KMS-11 (cell line): ENCODE measurements at regions not wholly inside any gene's neighbourhood (a gene's known extent, or its start where the extent isn't known, plus 50 kb on each side); places are given as distances from the start of the nearest gene placed in this dataset.
"Not testable (repeated sequence)": the region's sequence is repeated elsewhere in the genome, so short reads cannot be mapped to it uniquely, and the experiment has no call there.

Experiments used
- H2AFZ ChIP-seq: fragments of 200-600 bp; sonication (generic); 2 replicates; pipeline ENCODE4 v1.6.1; 2016; ENCODE audit warnings: antibody characterized with exemption, mixed run types, low read depth
- H3K27ac ChIP-seq: fragments of 200-600 bp; sonication (generic); 2 replicates; pipeline ENCODE4 v1.6.1; 2016; ENCODE audit warnings: mild to moderate bottlenecking, mixed run types
- H3K27me3 ChIP-seq: fragments of 200-600 bp; sonication (generic); 2 replicates; pipeline ENCODE4 v1.6.1; 2017; ENCODE audit warnings: mild to moderate bottlenecking, low read depth, mixed run types, moderate library complexity; ENCODE audit not compliant: insufficient read depth
- H3K36me3 ChIP-seq: fragments of 200-600 bp; sonication (generic); 2 replicates; pipeline ENCODE4 v1.6.1; 2017; ENCODE audit warnings: mild to moderate bottlenecking, mixed run types; ENCODE audit not compliant: insufficient read depth
- H3K4me1 ChIP-seq: fragments of 200-600 bp; sonication (generic); 2 replicates; pipeline ENCODE4 v1.6.1; 2016; ENCODE audit warnings: mild to moderate bottlenecking, low read depth, mixed run types; ENCODE audit not compliant: poor library complexity, severe bottlenecking
- H3K4me2 ChIP-seq: fragments of 200-600 bp; sonication (generic); 2 replicates; pipeline ENCODE4 v1.7.0; 2016; ENCODE audit warnings: mild to moderate bottlenecking, mixed run types
- H3K4me3 ChIP-seq: fragments of 200-600 bp; sonication (generic); IDR thresholded peaks from 2 replicates; pipeline ENCODE4 v1.6.1; 2017; ENCODE audit warnings: low read depth, low read length, mixed read lengths; ENCODE audit not compliant: insufficient read depth
- H3K79me2 ChIP-seq: fragments of 200-600 bp; sonication (generic); 2 replicates; pipeline ENCODE4 v1.6.1; 2016; ENCODE audit warnings: low read depth, mixed run types; ENCODE audit not compliant: insufficient read depth
- H3K9ac ChIP-seq: fragments of 200-600 bp; sonication (generic); 2 replicates; pipeline ENCODE4 v1.6.1; 2016; ENCODE audit warnings: mild to moderate bottlenecking, mixed run types
- H4K20me1 ChIP-seq: fragments of 200-600 bp; sonication (generic); 2 replicates; pipeline ENCODE4 v1.6.1; 2016; ENCODE audit warnings: mild to moderate bottlenecking, mixed run types; ENCODE audit not compliant: insufficient read depth
- CTCF ChIP-seq: fragments of 200-600 bp; sonication (generic); conservative IDR thresholded peaks from 2 replicates; pipeline ENCODE4 v1.6.1; 2017; ENCODE audit warnings: low read depth, mild to moderate bottlenecking, antibody characterized with exemption, low read length, moderate library complexity, mixed read lengths

DNA sequence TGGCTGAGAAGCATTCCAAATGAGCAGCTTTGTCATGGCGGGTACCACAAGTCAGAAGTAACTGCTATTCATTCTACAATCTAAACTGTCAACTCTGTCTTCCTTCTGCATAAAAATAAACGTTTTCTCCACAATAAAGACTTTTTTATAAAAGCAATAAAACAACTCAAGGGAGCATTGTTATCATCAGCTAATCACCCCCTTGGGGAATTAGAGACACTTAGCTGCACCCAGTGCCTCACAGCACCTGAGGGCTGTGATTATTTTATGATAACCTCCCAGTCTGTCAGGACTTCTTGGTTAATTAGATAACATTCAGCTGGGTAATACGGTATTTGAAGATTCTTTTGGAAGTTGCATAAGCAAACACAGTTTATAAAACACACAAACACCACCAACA lies 155.6 kb downstream of the PPP1R3A start:
- Histone ChIP-seq H3K36me3 (no peaks in the 10 kb centered on the region), H3K9ac (no peak overlapping the region), H3K27me3 (no peaks in the 10 kb centered on the region), H3K4me3 (no peak overlapping the region), H3K4me1 (peaks cover 13% of the 10 kb centered on the region), H3K27ac (no peak overlapping the region), H3K4me2 (no peak overlapping the region), H3K79me2 (no peaks in the 10 kb centered on the region), H2AFZ (no peak overlapping the region), H4K20me1 (no peaks in the 10 kb centered on the region)
- TF ChIP-seq CTCF, result no peak

DNA sequence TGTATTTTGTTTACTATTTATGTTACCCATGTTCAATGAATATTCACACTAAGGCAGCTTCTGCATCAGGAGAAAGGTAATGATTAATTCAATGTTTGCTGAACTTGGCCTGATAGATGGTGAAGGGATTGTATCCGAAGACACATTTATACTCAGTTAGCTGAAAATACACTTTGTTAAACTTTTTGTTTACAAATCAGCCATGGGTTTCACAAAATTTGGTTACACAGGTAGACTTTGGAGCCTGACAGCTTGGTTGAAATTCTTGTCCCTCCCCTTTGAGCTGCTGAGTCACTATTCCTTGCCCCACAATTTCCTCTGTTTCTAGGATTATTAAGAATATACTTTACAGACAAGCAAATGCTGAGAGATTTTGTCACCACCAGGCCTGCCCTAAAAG lies 162.6 kb downstream of the PPP1R3A start:
- no peak for TF ChIP-seq CTCF
- H3K4me1 ChIP-seq, result no peaks in the 10 kb centered on the region
- no peak overlapping the region for H3K4me2 ChIP-seq
- no peaks in the 10 kb centered on the region for H3K79me2 ChIP-seq
- no peaks in the 10 kb centered on the region for H3K36me3 ChIP-seq
- H3K9ac ChIP-seq, result no peak overlapping the region
- no peaks in the 10 kb centered on the region for H4K20me1 ChIP-seq
- no peak overlapping the region for H3K4me3 ChIP-seq
- no peak overlapping the region for H3K27ac ChIP-seq
- no peak overlapping the region for H2AFZ ChIP-seq
- H3K27me3 ChIP-seq, result no peaks in the 10 kb centered on the region

- H4K20me1 ChIP-seq, result no peaks in the 10 kb centered on the region
- no peak for TF ChIP-seq CTCF
- no peak overlapping the region for H3K4me3 ChIP-seq
- no peaks in the 10 kb centered on the region for H3K4me1 ChIP-seq
- H3K27ac ChIP-seq, result no peak overlapping the region
- H3K9ac ChIP-seq, result no peak overlapping the region
- no peak overlapping the region for H3K4me2 ChIP-seq
- H3K36me3 ChIP-seq, result no peaks in the 10 kb centered on the region
- H2AFZ ChIP-seq, result no peak overlapping the region
- H3K79me2 ChIP-seq, result no peaks in the 10 kb centered on the region
- H3K27me3 ChIP-seq, result no peaks in the 10 kb centered on the region
These were observed 166.1 kb downstream of the PPP1R3A start for GRCh38 chr7:113752689-113753088.

DNA sequence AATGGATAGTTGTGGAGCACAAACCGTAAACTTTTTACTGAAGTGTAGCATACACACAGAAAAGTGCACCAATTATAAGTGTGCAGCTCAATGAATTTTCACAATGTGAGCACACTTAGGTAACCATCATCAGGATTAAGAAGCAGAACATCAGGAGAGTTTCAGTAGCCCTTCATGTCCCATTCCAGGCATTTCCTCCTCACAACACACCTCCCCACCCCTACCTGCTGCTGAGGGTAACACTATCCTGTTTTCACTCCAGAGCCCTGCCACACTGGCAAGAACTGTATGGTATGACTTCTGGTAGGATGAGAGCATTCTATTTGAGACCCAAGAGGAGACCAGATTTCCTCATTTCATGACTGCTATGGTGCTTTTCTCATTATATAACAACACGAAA lies 166.5 kb downstream of the PPP1R3A start:
- Histone ChIP-seq H3K4me1 (no peaks in the 10 kb centered on the region), H3K27me3 (no peaks in the 10 kb centered on the region), H3K36me3 (no peaks in the 10 kb centered on the region), H3K4me2 (no peak overlapping the region), H3K27ac (no peak overlapping the region), H3K4me3 (no peak overlapping the region), H4K20me1 (no peaks in the 10 kb centered on the region), H2AFZ (no peak overlapping the region), H3K79me2 (no peaks in the 10 kb centered on the region), H3K9ac (no peak overlapping the region)
- TF ChIP-seq CTCF, result no peak

GRCh38 chr7:113751547-113751946 lies 167.3 kb downstream of the PPP1R3A start:
- H3K9ac ChIP-seq, result no peak overlapping the region

DNA sequence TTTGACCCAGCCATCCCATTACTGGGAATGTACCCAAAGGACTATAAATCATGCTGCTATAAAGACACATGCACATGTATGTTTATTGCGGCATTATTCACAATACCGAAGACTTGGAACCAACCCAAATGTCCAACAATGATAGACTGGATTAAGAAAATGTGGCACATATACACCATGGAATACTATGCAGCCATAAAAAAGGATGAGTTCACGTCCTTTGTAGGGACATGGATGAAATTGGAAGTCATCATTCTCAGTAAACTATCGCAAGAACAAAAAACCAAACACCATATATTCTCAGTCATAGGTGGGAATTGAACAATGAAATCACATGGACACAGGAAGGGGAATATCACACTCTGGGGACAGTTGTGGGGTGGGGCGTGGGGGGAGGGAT lies 170.4 kb downstream of the PPP1R3A start:
- not testable (repeated sequence) for H3K27me3 ChIP-seq, H3K79me2 ChIP-seq, H2AFZ ChIP-seq, H3K9ac ChIP-seq, H4K20me1 ChIP-seq, H3K27ac ChIP-seq, H3K4me3 ChIP-seq, H3K36me3 ChIP-seq, H3K4me1 ChIP-seq, H3K4me2 ChIP-seq

More at GRCh38 chr7:113751547-113751946, 167.3 kb downstream of the PPP1R3A start:
- TF ChIP-seq CTCF, result no peak
- Histone ChIP-seq H3K4me3 (no peak overlapping the region), H4K20me1 (no peaks in the 10 kb centered on the region), H3K4me1 (no peaks in the 10 kb centered on the region), H3K27me3 (no peaks in the 10 kb centered on the region), H3K36me3 (no peaks in the 10 kb centered on the region), H3K79me2 (no peaks in the 10 kb centered on the region), H3K27ac (no peak overlapping the region), H3K4me2 (no peak overlapping the region), H2AFZ (no peak overlapping the region)

DNA sequence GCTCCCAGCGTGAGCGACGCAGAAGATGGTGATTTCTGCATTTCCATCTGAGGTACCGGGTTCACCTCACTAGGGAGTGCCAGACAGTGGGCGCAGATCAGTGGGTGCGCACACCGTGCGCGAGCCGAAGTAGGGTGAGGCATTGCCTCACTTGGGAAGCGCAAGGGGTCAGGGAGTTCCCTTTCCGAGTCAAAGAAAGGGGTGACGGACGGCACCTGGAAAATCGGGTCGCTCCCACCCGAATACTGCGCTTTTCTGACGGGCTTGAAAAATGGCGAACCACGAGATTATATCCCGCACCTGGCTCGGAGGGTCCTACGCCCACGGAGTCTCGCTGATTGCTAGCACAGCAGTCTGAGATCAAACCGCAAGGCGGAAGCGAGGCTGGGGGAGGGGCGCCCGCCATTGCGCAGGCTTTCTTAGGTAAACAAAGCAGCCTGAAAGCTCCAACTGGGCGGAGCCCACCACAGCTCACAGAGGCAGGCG lies 175.8 kb downstream of the PPP1R3A start:
- not testable (repeated sequence) for H4K20me1 ChIP-seq, H2AFZ ChIP-seq, H3K4me2 ChIP-seq, H3K4me1 ChIP-seq, H3K27me3 ChIP-seq, H3K4me3 ChIP-seq, H3K27ac ChIP-seq, H3K36me3 ChIP-seq, H3K9ac ChIP-seq, H3K79me2 ChIP-seq
